A549 (cell line): ENCODE measurements at regions not wholly inside any gene's neighbourhood (a gene's known extent, or its start where the extent isn't known, plus 50 kb on each side); places are given as distances from the start of the nearest gene placed in this dataset.

Experiments used
- ATAC-seq, 2 experiments: fragments of 200-7000 bp in 1 of 2; fragments of >200 bp in 1 of 2; cut with Nextera tagmentation in 1 of 2; cut with Tn5 transposase in 1 of 2; 3 replicates each; pipeline versions ENCODE4 v1.8.0 to v1.9.1; 2018 to 2020; ENCODE audit warnings: mild to moderate bottlenecking in 1 of 2, moderate library complexity in 1 of 2
- CTCF ChIA-PET: fragments of 300-600 bp; sonication (Branson Sonifier 250); formaldehyde crosslinking; extraction: SDS; loops from one replicate; lab custom pipeline; 2021; ENCODE audit warnings: antibody characterized with exemption, inconsistent platforms; lab: Yijun Ruan, JAX
- POLR2A ChIA-PET: fragments of 350-600 bp; formaldehyde crosslinking; extraction: SDS; loops from one replicate; lab custom pipeline; 2021; ENCODE audit warnings: antibody characterized with exemption, inconsistent platforms; lab: Yijun Ruan, JAX
- DNase-seq, 2 experiments: peaks; one replicate each; pipeline versions ENCODE4 v3.0.0 to v3.0.0-alpha.2; 2011 to 2016; ENCODE audit warnings: low read depth in 1 of 2, low spot score in 1 of 2
- FAIRE-seq: peaks from 2 replicates; lab custom pipeline; 2011; peaks lifted over from hg19 to GRCh38; lab: Jason Lieb, UNC
- H3K27ac ChIP-seq, 2 experiments: fragments of >200 bp; sonication (Bioruptor Twin); formaldehyde crosslinking; 3 replicates each; pipeline ENCODE4 v1.5.1; 2016 to 2017
- H3K4me1 ChIP-seq: fragments of >200 bp; sonication (Bioruptor Twin); formaldehyde crosslinking; 3 replicates; pipeline ENCODE4 v1.6.1; 2016
- H3K4me2 ChIP-seq: fragments of >200 bp; sonication (Bioruptor Twin); formaldehyde crosslinking; 3 replicates; pipeline ENCODE4 v1.6.1; 2016
- H3K4me3 ChIP-seq: fragments of >200 bp; sonication (Bioruptor Twin); formaldehyde crosslinking; 3 replicates; pipeline ENCODE4 v1.5.1; 2016
- H3K9me3 ChIP-seq: fragments of >200 bp; sonication (Bioruptor Twin); formaldehyde crosslinking; 3 replicates; pipeline ENCODE4 v1.6.1; 2016
- CBX2 ChIP-seq: fragments of 200-600 bp; sonication (generic); IDR thresholded peaks from 2 replicates; pipeline ENCODE4 v1.6.1; 2016; ENCODE audit warnings: low read depth, mild to moderate bottlenecking, borderline replicate concordance
- CBX8 ChIP-seq: fragments of 200-600 bp; sonication (generic); IDR thresholded peaks from 2 replicates; pipeline ENCODE4 v1.6.1; 2016
- CEBPB ChIP-seq, 2 experiments: fragments of >200 bp in 1 of 2; sonication (Bioruptor Twin) in 1 of 2; formaldehyde crosslinking in 1 of 2; IDR thresholded peaks; 2 replicates each; pipeline ENCODE4 v1.6.1; 2012 to 2016
- E2F6 ChIP-seq: IDR thresholded peaks from 2 replicates; pipeline ENCODE4 v1.6.1; 2012; ENCODE audit warnings: low read depth, borderline replicate concordance
- GATA3 ChIP-seq: IDR thresholded peaks from 2 replicates; pipeline ENCODE4 v1.6.1; 2012; ENCODE audit warnings: borderline replicate concordance
- HEYL ChIP-seq: fragments of 250-450 bp; sonication (Bioruptor Pico); IDR thresholded peaks from 2 replicates; pipeline ENCODE4 v1.8.0; 2021; ENCODE audit warnings: mild to moderate bottlenecking, moderate library complexity
- HMGXB4 ChIP-seq: fragments of 250-450 bp; sonication (Bioruptor Pico); IDR thresholded peaks from 2 replicates; pipeline ENCODE4 v1.5.0; 2021; ENCODE audit warnings: mild to moderate bottlenecking, moderate library complexity, borderline replicate concordance
- HOXA7 ChIP-seq: fragments of 250-450 bp; sonication (Bioruptor Pico); IDR thresholded peaks from 2 replicates; pipeline ENCODE4 v1.5.0; 2020; ENCODE audit warnings: mild to moderate bottlenecking, moderate library complexity
- HOXB5 ChIP-seq: fragments of 250-450 bp; sonication (Bioruptor Pico); IDR thresholded peaks from 2 replicates; pipeline ENCODE4 v1.5.0; 2020; ENCODE audit warnings: mild to moderate bottlenecking, moderate library complexity
- JUNB ChIP-seq: fragments of >200 bp; sonication (Bioruptor Twin); formaldehyde crosslinking; IDR thresholded peaks from 2 replicates; pipeline ENCODE4 v1.6.1; 2016
- KDM1A ChIP-seq: fragments of 200-600 bp; sonication (generic); IDR thresholded peaks from 2 replicates; pipeline ENCODE4 v1.6.1; 2016; ENCODE audit warnings: low read depth, mild to moderate bottlenecking
- MAZ ChIP-seq: fragments of 150-350 bp; IDR thresholded peaks from 2 replicates; pipeline ENCODE4 v1.6.1; 2014; ENCODE audit warnings: antibody characterized with exemption, low read depth, low read length, borderline replicate concordance
- NPAS2 ChIP-seq: fragments of 250-450 bp; sonication (Bioruptor Pico); IDR thresholded peaks from 2 replicates; pipeline ENCODE4 v1.8.0; 2022; ENCODE audit warnings: mild to moderate bottlenecking, moderate library complexity, borderline replicate concordance
- RAD21 ChIP-seq, 2 experiments: fragments of >200 bp in 1 of 2; sonication (Bioruptor Twin) in 1 of 2; formaldehyde crosslinking in 1 of 2; IDR thresholded peaks in 1 of 2; conservative IDR thresholded peaks in 1 of 2; 2 replicates in 1 of 2; 3 replicates in 1 of 2; pipeline ENCODE4 v1.6.1; 2012 to 2018; ENCODE audit warnings: inconsistent platforms in 1 of 2
- RARB ChIP-seq: fragments of 250-450 bp; sonication (Bioruptor Pico); IDR thresholded peaks from 2 replicates; pipeline ENCODE4 v1.8.0; 2021; ENCODE audit warnings: mild to moderate bottlenecking, moderate library complexity
- SREBF2 ChIP-seq: fragments of 450-650 bp; IDR thresholded peaks from 2 replicates; pipeline ENCODE4 v1.6.1; 2014; ENCODE audit warnings: mild to moderate bottlenecking, moderate library complexity
- TP53 ChIP-seq: fragments of 250-450 bp; sonication (Bioruptor Pico); IDR thresholded peaks from 2 replicates; pipeline ENCODE4 v1.5.0; 2021; ENCODE audit warnings: mild to moderate bottlenecking, moderate library complexity
- ZNF302 ChIP-seq: fragments of 250-450 bp; sonication (Bioruptor Pico); IDR thresholded peaks from 2 replicates; pipeline ENCODE4 v1.9.0; 2021; ENCODE audit warnings: inconsistent platforms, mild to moderate bottlenecking, moderate library complexity
- WGBS: methylation state at CpG from one replicate; pipeline ENCODE4 v1.1.6; 2017; ENCODE audit errors: missing lambda C conversion rate; 5-methylcytosine and 5-hydroxymethylcytosine counted together

- TF ChIP-seq SREBF2 = no peak
- no peak for TF ChIP-seq MAZ
- no peak for TF ChIP-seq RAD21 (conservative IDR thresholded peaks at IDR 0.05 in 1 of 2, IDR thresholded peaks at IDR 0.05 in 1 of 2)
These were observed 945.5 kb upstream of the SLC10A2 start (continued) for GRCh38 chr13:104011505-104012241.

- Histone ChIP-seq H3K9me3 (no peaks in the 10 kb centered on the region), H3K4me2 (no peak overlapping the region), H3K4me3 (no peak overlapping the region), H3K27ac (no peak overlapping the region), H3K4me1 (no peaks in the 10 kb centered on the region)
- TF ChIP-seq HMGXB4 (CRISPR knock-in tag) (no peak), CBX2 (no peak), KDM1A (no peak)
- FAIRE-seq (no peak), DNase-seq (no peak), ATAC-seq (no peak)
- CTCF ChIA-PET = no interaction called here
- 20% methylated on average over 8 of the region's 8 CpGs for WGBS
- POLR2A ChIA-PET = no interaction called here
These were observed 942.6 kb upstream of the SLC10A2 start for GRCh38 chr13:104008541-104009435.

GRCh38 chr13:104008075-104008474 is 941.9 kb upstream of the SLC10A2 start:
- no peaks in the 10 kb centered on the region for H3K9me3 ChIP-seq
- DNase-seq (no peak), ATAC-seq (no peak), FAIRE-seq (no peak)
- 8% methylated on average over 4 of the region's 4 CpGs for WGBS
- no peaks in the 10 kb centered on the region for H3K4me1 ChIP-seq
- TF ChIP-seq E2F6 (no peak), TP53 (no peak), NPAS2 (CRISPR knock-in tag) (no peak), CEBPB (IDR thresholded peaks at IDR 0.05) (no peak), ZNF302 (CRISPR knock-in tag) (no peak), HOXB5 (no peak), HOXA7 (CRISPR knock-in tag) (no peak), RARB (no peak), JUNB (no peak)
- ChIA-PET POLR2A (no interaction called here), CTCF (no interaction called here)
- H3K4me3 ChIP-seq = no peak overlapping the region
- H3K27ac ChIP-seq = no peak overlapping the region
- no peak overlapping the region for H3K4me2 ChIP-seq

GRCh38 chr13:104006625-104007075 is 940.4 kb upstream of the SLC10A2 start:
- TF ChIP-seq CBX8 (no peak), HEYL (CRISPR knock-in tag) (no peak), MAZ (no peak), GATA3 (no peak)

More at GRCh38 chr13:104006625-104007075, 940.4 kb upstream of the SLC10A2 start:
- Histone ChIP-seq H3K27ac (no peak overlapping the region), H3K4me3 (no peak overlapping the region), H3K9me3 (no peaks in the 10 kb centered on the region), H3K4me2 (no peak overlapping the region), H3K4me1 (no peaks in the 10 kb centered on the region)
- CTCF ChIA-PET = no interaction called here
- POLR2A ChIA-PET = no interaction called here
- DNase-seq (no peak), FAIRE-seq (no peak), ATAC-seq (no peak)
- WGBS = 36% methylated on average over 9 of the region's 9 CpGs
